ENCODE measurements at regions not wholly inside any gene's neighbourhood (a gene's known extent, or its start where the extent isn't known, plus 50 kb on each side); places are given as distances from the start of the nearest gene placed in this dataset.

- no peaks in the 10 kb centered on the region for H3K4me1 ChIP-seq (ENCODE audit: control insufficient read depth, insufficient read depth, low read length)
- no peaks in the 10 kb centered on the region for H3K36me3 Mint-ChIP-seq
- TF ChIP-seq, protein P1, sequence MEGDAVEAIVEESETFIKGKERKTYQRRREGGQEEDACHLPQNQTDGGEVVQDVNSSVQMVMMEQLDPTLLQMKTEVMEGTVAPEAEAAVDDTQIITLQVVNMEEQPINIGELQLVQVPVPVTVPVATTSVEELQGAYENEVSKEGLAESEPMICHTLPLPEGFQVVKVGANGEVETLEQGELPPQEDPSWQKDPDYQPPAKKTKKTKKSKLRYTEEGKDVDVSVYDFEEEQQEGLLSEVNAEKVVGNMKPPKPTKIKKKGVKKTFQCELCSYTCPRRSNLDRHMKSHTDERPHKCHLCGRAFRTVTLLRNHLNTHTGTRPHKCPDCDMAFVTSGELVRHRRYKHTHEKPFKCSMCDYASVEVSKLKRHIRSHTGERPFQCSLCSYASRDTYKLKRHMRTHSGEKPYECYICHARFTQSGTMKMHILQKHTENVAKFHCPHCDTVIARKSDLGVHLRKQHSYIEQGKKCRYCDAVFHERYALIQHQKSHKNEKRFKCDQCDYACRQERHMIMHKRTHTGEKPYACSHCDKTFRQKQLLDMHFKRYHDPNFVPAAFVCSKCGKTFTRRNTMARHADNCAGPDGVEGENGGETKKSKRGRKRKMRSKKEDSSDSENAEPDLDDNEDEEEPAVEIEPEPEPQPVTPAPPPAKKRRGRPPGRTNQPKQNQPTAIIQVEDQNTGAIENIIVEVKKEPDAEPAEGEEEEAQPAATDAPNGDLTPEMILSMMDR (IDR thresholded peaks at IDR 0.05) = no peak
- ATAC-seq (no peak), DNase-seq (no peak)
- H3K4me1 Mint-ChIP-seq = no peaks in the 10 kb centered on the region
- H3K4me3 ChIP-seq (ENCODE audit: low read length) = no peak overlapping the region
- H3K27me3 Mint-ChIP-seq (ENCODE audit: low read depth in 2 of 2) = peaks cover 20 to 31% of the 10 kb centered on the region in 2 donors
- H3K27ac ChIP-seq (ENCODE audit: low read length) = no peak overlapping the region
- intact Hi-C loops (cut with micrococcal nuclease) = no loop called here
- H3K9me3 Mint-ChIP-seq = peaks cover 0 to 3% of the 10 kb centered on the region in 2 donors
- no peaks in the 10 kb centered on the region for H3K36me3 ChIP-seq (ENCODE audit: control insufficient read depth, insufficient read depth, low read length)
- H3K9me3 ChIP-seq (ENCODE audit: control insufficient read depth, insufficient read depth, low read length) = no peaks in the 10 kb centered on the region
- WGBS (ENCODE audit: insufficient coverage) = no CpG with 5 or more reads among the region's 1 CpG
- H3K4me3 Mint-ChIP-seq = no peak overlapping the region
- H3K27me3 ChIP-seq (ENCODE audit: control insufficient read depth, insufficient read depth, low read length) = peaks cover 3% of the 10 kb centered on the region
- no peak overlapping the region for H3K27ac Mint-ChIP-seq
Observed at GRCh38 chr21:35245879-35246278, 196.8 kb upstream of the RUNX1 start.

DNA sequence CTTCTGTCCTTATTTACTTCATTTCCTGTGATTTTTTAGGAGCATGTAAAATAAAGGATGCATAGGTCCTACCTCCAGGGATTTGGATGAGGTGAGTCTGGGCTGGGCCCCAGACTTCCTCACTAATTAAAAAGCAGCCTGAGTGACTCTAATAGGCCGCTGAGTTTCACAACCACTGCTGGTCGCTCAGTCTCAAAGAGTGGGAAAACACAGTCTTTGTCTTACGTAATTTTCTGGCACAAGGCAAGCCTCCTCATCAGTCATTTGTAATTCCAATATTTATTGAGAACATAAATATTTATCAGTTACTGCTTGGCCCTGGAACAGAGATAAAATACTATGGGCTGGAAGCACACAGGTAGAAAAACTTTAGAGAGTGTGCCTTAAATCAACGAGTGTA, 195.4 kb upstream of the RUNX1 start:
- Histone ChIP-seq H3K36me3 (ENCODE audit: control insufficient read depth, insufficient read depth, low read length) (no peaks in the 10 kb centered on the region), H3K4me3 (ENCODE audit: low read length) (no peak overlapping the region), H3K9me3 (ENCODE audit: control insufficient read depth, insufficient read depth, low read length) (no peaks in the 10 kb centered on the region), H3K4me1 (ENCODE audit: control insufficient read depth, insufficient read depth, low read length) (no peaks in the 10 kb centered on the region), H3K27me3 (ENCODE audit: control insufficient read depth, insufficient read depth, low read length) (peaks cover 3% of the 10 kb centered on the region), H3K27ac (ENCODE audit: low read length) (no peak overlapping the region)
- DNase-seq = no peak
- no peak overlapping the region for H3K27ac Mint-ChIP-seq
- H3K36me3 Mint-ChIP-seq = no peaks in the 10 kb centered on the region
- no peaks in the 10 kb centered on the region for H3K9me3 Mint-ChIP-seq
- no peak overlapping the region for H3K4me3 Mint-ChIP-seq
- H3K4me1 Mint-ChIP-seq = no peaks in the 10 kb centered on the region
- WGBS (ENCODE audit: insufficient coverage) = 92% methylated on average over 4 of the region's 4 CpGs
- ATAC-seq = no peak
- TF ChIP-seq, protein P1 (IDR thresholded peaks at IDR 0.05) = no peak
- intact Hi-C loops (cut with micrococcal nuclease) = no loop called here
- peaks cover 20 to 34% of the 10 kb centered on the region in 2 donors for H3K27me3 Mint-ChIP-seq (ENCODE audit: low read depth in 2 of 2)

DNA sequence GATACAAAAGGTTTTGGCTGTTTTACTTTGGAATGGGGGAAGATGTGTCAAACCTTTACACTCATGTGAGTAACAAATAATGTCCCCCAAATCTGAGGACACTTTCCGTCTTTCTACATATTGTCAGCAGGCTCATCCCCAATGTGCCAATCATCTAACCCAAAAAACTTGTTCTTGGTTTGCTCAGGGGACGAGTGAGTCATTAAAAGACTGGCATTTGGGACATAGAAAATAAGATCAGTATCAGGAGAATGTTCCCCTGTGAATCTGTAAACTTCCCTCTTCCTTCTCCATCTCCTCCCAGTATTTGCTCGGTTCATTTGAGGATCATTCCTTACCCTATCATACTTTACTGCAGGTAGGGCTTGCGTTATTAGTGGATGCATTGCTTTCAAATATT, 194.1 kb upstream of the RUNX1 start:
- no peak overlapping the region for H3K4me3 ChIP-seq (ENCODE audit: low read length)
- H3K4me1 ChIP-seq (ENCODE audit: control insufficient read depth, insufficient read depth, low read length) = no peaks in the 10 kb centered on the region
- Mint-ChIP-seq H3K9me3 (no peaks in the 10 kb centered on the region), H3K4me3 (no peak overlapping the region), H3K27me3 (ENCODE audit: low read depth in 2 of 2) (peaks cover 25 to 38% of the 10 kb centered on the region in 2 donors), H3K27ac (no peak overlapping the region), H3K4me1 (no peaks in the 10 kb centered on the region), H3K36me3 (no peaks in the 10 kb centered on the region)
- TF ChIP-seq, protein P1 (IDR thresholded peaks at IDR 0.05) = no peak
- DNase-seq (no peak), ATAC-seq (no peak)
- 100% methylated on average over 3 of the region's 4 CpGs for WGBS (ENCODE audit: insufficient coverage)
- H3K9me3 ChIP-seq (ENCODE audit: control insufficient read depth, insufficient read depth, low read length) = no peaks in the 10 kb centered on the region
- no peaks in the 10 kb centered on the region for H3K36me3 ChIP-seq (ENCODE audit: control insufficient read depth, insufficient read depth, low read length)
- intact Hi-C loops (cut with micrococcal nuclease) = no loop called here
- H3K27ac ChIP-seq (ENCODE audit: low read length) = no peak overlapping the region
- peaks cover 3% of the 10 kb centered on the region for H3K27me3 ChIP-seq (ENCODE audit: control insufficient read depth, insufficient read depth, low read length)

- Histone ChIP-seq H3K4me1 (ENCODE audit: control insufficient read depth, insufficient read depth, low read length) (no peaks in the 10 kb centered on the region), H3K27me3 (ENCODE audit: control insufficient read depth, insufficient read depth, low read length) (no peaks in the 10 kb centered on the region), H3K27ac (ENCODE audit: low read length) (no peak overlapping the region), H3K36me3 (ENCODE audit: control insufficient read depth, insufficient read depth, low read length) (no peaks in the 10 kb centered on the region), H3K9me3 (ENCODE audit: control insufficient read depth, insufficient read depth, low read length) (peaks cover 5% of the 10 kb centered on the region), H3K4me3 (ENCODE audit: low read length) (no peak overlapping the region)
- TF ChIP-seq, protein P1 (IDR thresholded peaks at IDR 0.05) = no peak
- Mint-ChIP-seq H3K27ac (no peak overlapping the region), H3K4me3 (no peak overlapping the region), H3K36me3 (no peaks in the 10 kb centered on the region), H3K4me1 (peaks cover 15 to 16% of the 10 kb centered on the region in 2 donors), H3K27me3 (ENCODE audit: low read depth in 2 of 2) (peaks cover 16 to 17% of the 10 kb centered on the region in 2 donors), H3K9me3 (no peaks in the 10 kb centered on the region)
- ATAC-seq = no peak
- DNase-seq = no peak
- WGBS (ENCODE audit: insufficient coverage) = 79% methylated on average over 9 of the region's 9 CpGs
- intact Hi-C loops (cut with micrococcal nuclease) = no loop called here
Observed at GRCh38 chr21:35239811-35240219, 190.7 kb upstream of the RUNX1 start.

All from natural killer cell (primary cell).